GM19099 (cell line): ENCODE measurements at regions not wholly inside any gene's neighbourhood (a gene's known extent, or its start where the extent isn't known, plus 50 kb on each side); places are given as distances from the start of the nearest gene placed in this dataset.

Experiments used
- POLR2A ChIP-seq: IDR thresholded peaks from 3 replicates; pipeline ENCODE4 v1.6.1; 2011; ENCODE audit warnings: low read depth; ENCODE audit not compliant: insufficient read length; ENCODE audit errors: extremely low read depth

- TF ChIP-seq POLR2A: no peak
Observed at GRCh38 chr5:34538026-34538672, 118.0 kb upstream of the RAI14 start.

GRCh38 chr5:34539183-34539582, 116.9 kb upstream of the RAI14 start:
- no peak for TF ChIP-seq POLR2A

GRCh38 chr5:34541067-34541466, 115.1 kb upstream of the RAI14 start:
- no peak for TF ChIP-seq POLR2A

- TF ChIP-seq POLR2A: no peak
Observed at GRCh38 chr5:34542818-34543217, 113.3 kb upstream of the RAI14 start.

GRCh38 chr5:34543687-34544086, 112.4 kb upstream of the RAI14 start:
- TF ChIP-seq POLR2A: no peak

GRCh38 chr5:34544403-34544802, 111.7 kb upstream of the RAI14 start:
- no peak for TF ChIP-seq POLR2A

GRCh38 chr5:34545164-34545563, 111.0 kb upstream of the RAI14 start:
- no peak for TF ChIP-seq POLR2A

GRCh38 chr5:34545626-34546025, 110.5 kb upstream of the RAI14 start:
- TF ChIP-seq POLR2A: no peak

GRCh38 chr5:34547300-34548085, 108.6 kb upstream of the RAI14 start:
- TF ChIP-seq POLR2A: no peak

GRCh38 chr5:34548086-34548403, 108.1 kb upstream of the RAI14 start:
- no peak for TF ChIP-seq POLR2A

- no peak for TF ChIP-seq POLR2A
Observed at GRCh38 chr5:34550247-34550646, 105.9 kb upstream of the RAI14 start.

GRCh38 chr5:34550964-34551363, 105.2 kb upstream of the RAI14 start:
- TF ChIP-seq POLR2A: no peak

- TF ChIP-seq POLR2A: no peak
Observed at GRCh38 chr5:34551911-34552433, 104.2 kb upstream of the RAI14 start.

GRCh38 chr5:34552686-34553085, 103.4 kb upstream of the RAI14 start:
- TF ChIP-seq POLR2A: no peak

- TF ChIP-seq POLR2A: no peak
Observed at GRCh38 chr5:34553581-34553980, 102.5 kb upstream of the RAI14 start.

- no peak for TF ChIP-seq POLR2A
Observed at GRCh38 chr5:34554641-34555040, 101.5 kb upstream of the RAI14 start.
